Thoracic aorta (tissue), 2 donors: ENCODE measurements at regions not wholly inside any gene's neighbourhood (a gene's known extent, or its start where the extent isn't known, plus 50 kb on each side); places are given as distances from the start of the nearest gene placed in this dataset.

Experiments
- ATAC-seq: fragments of 150-250 bp; one replicate; pipeline ENCODE4 v1.8.0; 2017; ENCODE audit warnings: low read depth; ENCODE audit not compliant: insufficient number of reproducible peaks, low FRiP score
- DNase-seq: peaks from one replicate; pipeline ENCODE4 v3.0.0-alpha.2; 2020; ENCODE audit warnings: low spot score
- H3K27ac ChIP-seq, 2 donors: fragments of 200-600 bp; sonication (generic); 1 replicate in 1 of 2; 2 replicates in 1 of 2; pipeline ENCODE4 v1.5.1; 2016; ENCODE audit warnings: mild to moderate bottlenecking in 2 of 2, moderate library complexity in 2 of 2
- H3K27me3 ChIP-seq: fragments of 200-600 bp; sonication (generic); replicated peaks from 2 replicates; pipeline ENCODE4 v1.6.0; 2016; ENCODE audit warnings: mild to moderate bottlenecking; ENCODE audit not compliant: insufficient read depth
- H3K36me3 ChIP-seq: fragments of 200-600 bp; sonication (generic); one replicate; pipeline ENCODE4 v1.5.1; 2016
- H3K4me1 ChIP-seq, 2 donors: fragments of 200-600 bp; sonication (generic); 1 replicate in 1 of 2; 2 replicates in 1 of 2; pipeline versions ENCODE4 v1.5.1 to v1.6.0; 2016; ENCODE audit warnings: low read depth in 2 of 2, mild to moderate bottlenecking in 1 of 2; ENCODE audit not compliant: control insufficient read depth in 1 of 2
- H3K4me3 ChIP-seq: fragments of 200-600 bp; sonication (generic); 2 replicates; pipeline ENCODE4 v1.5.1; 2016; ENCODE audit warnings: mild to moderate bottlenecking
- H3K9me3 ChIP-seq: fragments of 200-600 bp; sonication (generic); 2 replicates; pipeline ENCODE4 v1.5.1; 2016
- TF ChIP-seq, protein P1 (sequence below): fragments of 200-600 bp; sonication (generic); IDR thresholded peaks from one replicate; pipeline ENCODE4 v1.5.1; 2019; ENCODE audit warnings: antibody characterized with exemption

GRCh38 chr4:112003231-112003907 lies 141.9 kb upstream of the FAM241A start:
- TF ChIP-seq, protein P1, sequence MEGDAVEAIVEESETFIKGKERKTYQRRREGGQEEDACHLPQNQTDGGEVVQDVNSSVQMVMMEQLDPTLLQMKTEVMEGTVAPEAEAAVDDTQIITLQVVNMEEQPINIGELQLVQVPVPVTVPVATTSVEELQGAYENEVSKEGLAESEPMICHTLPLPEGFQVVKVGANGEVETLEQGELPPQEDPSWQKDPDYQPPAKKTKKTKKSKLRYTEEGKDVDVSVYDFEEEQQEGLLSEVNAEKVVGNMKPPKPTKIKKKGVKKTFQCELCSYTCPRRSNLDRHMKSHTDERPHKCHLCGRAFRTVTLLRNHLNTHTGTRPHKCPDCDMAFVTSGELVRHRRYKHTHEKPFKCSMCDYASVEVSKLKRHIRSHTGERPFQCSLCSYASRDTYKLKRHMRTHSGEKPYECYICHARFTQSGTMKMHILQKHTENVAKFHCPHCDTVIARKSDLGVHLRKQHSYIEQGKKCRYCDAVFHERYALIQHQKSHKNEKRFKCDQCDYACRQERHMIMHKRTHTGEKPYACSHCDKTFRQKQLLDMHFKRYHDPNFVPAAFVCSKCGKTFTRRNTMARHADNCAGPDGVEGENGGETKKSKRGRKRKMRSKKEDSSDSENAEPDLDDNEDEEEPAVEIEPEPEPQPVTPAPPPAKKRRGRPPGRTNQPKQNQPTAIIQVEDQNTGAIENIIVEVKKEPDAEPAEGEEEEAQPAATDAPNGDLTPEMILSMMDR: no peak
- Histone ChIP-seq H3K4me3 (no peak overlapping the region), H3K4me1 (no peaks in the 10 kb centered on the region), H3K27me3 (no peaks in the 10 kb centered on the region), H3K9me3 (no peaks in the 10 kb centered on the region), H3K36me3 (no peaks in the 10 kb centered on the region), H3K27ac (no peak overlapping the region)
- no peak for DNase-seq
- no peak for ATAC-seq

- DNase-seq (no peak), ATAC-seq (no peak)
- Histone ChIP-seq H3K27me3 (no peaks in the 10 kb centered on the region), H3K4me1 (no peaks in the 10 kb centered on the region), H3K4me3 (no peak overlapping the region), H3K9me3 (no peaks in the 10 kb centered on the region), H3K36me3 (no peaks in the 10 kb centered on the region), H3K27ac (no peak overlapping the region)
- TF ChIP-seq, protein P1: no peak
Observed at GRCh38 chr4:112005027-112005426, 140.2 kb upstream of the FAM241A start.

- DNase-seq (no peak), ATAC-seq (no peak)
- H3K9me3 ChIP-seq: no peaks in the 10 kb centered on the region
- no peaks in the 10 kb centered on the region for H3K36me3 ChIP-seq
- TF ChIP-seq, protein P1: no peak
- no peak overlapping the region for H3K27ac ChIP-seq
- no peaks in the 10 kb centered on the region for H3K4me1 ChIP-seq
- no peaks in the 10 kb centered on the region for H3K27me3 ChIP-seq
- no peak overlapping the region for H3K4me3 ChIP-seq
Observed at GRCh38 chr4:112007391-112007790, 137.9 kb upstream of the FAM241A start.

- ATAC-seq (no peak), DNase-seq (no peak)
- H3K36me3 ChIP-seq: no peaks in the 10 kb centered on the region
- H3K4me3 ChIP-seq: no peak overlapping the region
- TF ChIP-seq, protein P1: no peak
- no peaks in the 10 kb centered on the region for H3K4me1 ChIP-seq
- H3K9me3 ChIP-seq: no peaks in the 10 kb centered on the region
- H3K27me3 ChIP-seq: no peaks in the 10 kb centered on the region
- H3K27ac ChIP-seq: no peak overlapping the region
Observed at GRCh38 chr4:112015960-112016359, 129.3 kb upstream of the FAM241A start.

DNA sequence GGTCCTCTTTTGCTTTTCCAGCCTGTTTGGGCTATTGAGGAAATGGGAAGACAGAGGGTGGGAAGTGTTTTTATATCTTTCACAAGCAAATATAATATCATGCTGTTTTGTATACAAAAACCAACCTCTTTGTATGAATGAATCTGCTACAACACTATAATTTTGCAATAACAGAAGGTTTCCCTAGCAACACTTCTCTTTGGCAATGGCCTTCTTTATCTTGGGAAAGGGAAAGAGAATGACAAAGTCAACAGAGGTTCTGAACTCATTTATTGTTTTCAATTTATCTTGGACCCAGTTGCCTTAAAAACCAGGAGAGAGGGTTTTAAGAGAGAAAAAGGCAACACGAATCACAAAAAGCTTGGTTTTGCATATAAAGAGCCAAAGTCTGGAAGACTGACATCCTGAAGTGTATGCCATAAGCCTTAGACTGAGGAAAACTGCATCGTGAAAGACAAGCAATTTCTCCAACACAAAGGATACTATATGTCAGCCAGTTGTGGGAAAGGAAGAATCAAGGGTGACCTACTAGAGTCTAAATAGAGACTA lies 121.8 kb upstream of the FAM241A start:
- H3K9me3 ChIP-seq: no peaks in the 10 kb centered on the region
- no peak for ATAC-seq
- H3K36me3 ChIP-seq: no peaks in the 10 kb centered on the region
- H3K4me3 ChIP-seq: no peak overlapping the region
- no peak overlapping the region for H3K27ac ChIP-seq
- H3K4me1 ChIP-seq: no peaks in the 10 kb centered on the region
- no peaks in the 10 kb centered on the region for H3K27me3 ChIP-seq
- no peak for DNase-seq
- TF ChIP-seq, protein P1: no peak
